HepG2 (cell line): ENCODE measurements at regions not wholly inside any gene's neighbourhood (a gene's known extent, or its start where the extent isn't known, plus 50 kb on each side); places are given as distances from the start of the nearest gene placed in this dataset.

Experiments
- ATAC-seq: fragments of 200-7000 bp; cut with Tn5 transposase; 3 replicates; pipeline ENCODE4 v1.9.1; 2020; ENCODE audit warnings: mild to moderate bottlenecking, moderate library complexity
- BruUV-seq: library from RNA; stranded (reverse); fragments of 400-500 nt; replicated peaks from 2 replicates; lab custom pipeline; 2021; lab: Mats Ljungman, UMichigan
- CTCF ChIA-PET: fragments of 300-600 bp; formaldehyde crosslinking; extraction: SDS; loops from one replicate; lab custom pipeline; 2021; ENCODE audit warnings: low total read pairs, inconsistent platforms, low intra/inter-chr PET ratio; lab: Yijun Ruan, JAX
- POLR2A ChIA-PET: fragments of 350-600 bp; sonication (Branson Sonifier 250); formaldehyde crosslinking; loops from one replicate; lab custom pipeline; 2020; ENCODE audit warnings: antibody characterized with exemption, inconsistent platforms; lab: Yijun Ruan, JAX
- DNase-seq: peaks from one replicate; pipeline ENCODE4 v3.0.0-alpha.2; 2015; ENCODE audit warnings: low spot score
- FAIRE-seq: peaks from 3 replicates; lab custom pipeline; 2011; peaks lifted over from hg19 to GRCh38; lab: Jason Lieb, UNC
- H2AFZ ChIP-seq: one replicate; pipeline ENCODE4 v1.6.1; 2011; ENCODE audit warnings: low read length, inconsistent platforms
- H3K27ac ChIP-seq: fragments of 300-600 bp; 3 replicates; pipeline ENCODE4 v1.8.0; 2011; ENCODE audit warnings: mixed run types, mild to moderate bottlenecking, mixed read lengths, low read length, inconsistent platforms; ENCODE audit not compliant: insufficient read depth; ENCODE audit errors: extremely low read length
- H3K27me3 ChIP-seq, 2 experiments: fragments of 200-600 bp in 1 of 2; 2 replicates in 1 of 2; 3 replicates in 1 of 2; pipeline versions ENCODE4 v1.6.0 to v1.8.0; 2011; ENCODE audit warnings: low read length in 2 of 2, mild to moderate bottlenecking in 2 of 2, moderate library complexity in 2 of 2, inconsistent platforms in 1 of 2; ENCODE audit not compliant: insufficient read depth in 2 of 2, control insufficient read depth in 1 of 2
- H3K36me3 ChIP-seq, 2 experiments: fragments of 200-600 bp in 1 of 2; replicated peaks in 1 of 2; 2 replicates in 1 of 2; 3 replicates in 1 of 2; pipeline versions ENCODE4 v1.5.1 to v1.8.0; 2011; ENCODE audit warnings: low read length in 2 of 2, inconsistent platforms in 1 of 2; ENCODE audit not compliant: insufficient read depth in 2 of 2, control insufficient read depth in 1 of 2
- H3K4me1 ChIP-seq: 2 replicates; pipeline ENCODE4 v1.5.1; 2012; ENCODE audit warnings: low read length, inconsistent platforms; ENCODE audit not compliant: insufficient read depth
- H3K4me2 ChIP-seq: 2 replicates; pipeline ENCODE4 v1.6.0; 2011; ENCODE audit warnings: low read depth, low read length, inconsistent platforms
- H3K4me3 ChIP-seq, 3 experiments: fragments of 200-600 bp in 1 of 3; sonication (generic), shearing (Covaris generic) in 1 of 3; replicated peaks in 1 of 3; 2 replicates each; pipeline ENCODE4 v1.5.1; 2011 to 2016; ENCODE audit warnings: low read length in 3 of 3, inconsistent platforms in 2 of 3, low read depth in 2 of 3, mild to moderate bottlenecking in 2 of 3, control low read depth in 1 of 3, mixed read lengths in 1 of 3; ENCODE audit not compliant: insufficient read depth in 1 of 3
- H3K79me2 ChIP-seq: one replicate; pipeline ENCODE4 v1.6.1; 2011; ENCODE audit warnings: low read length, inconsistent platforms; ENCODE audit not compliant: insufficient read depth
- H3K9ac ChIP-seq: 2 replicates; pipeline ENCODE4 v1.6.0; 2011; ENCODE audit warnings: mild to moderate bottlenecking, low read depth, low read length, inconsistent platforms; ENCODE audit not compliant: insufficient read depth
- H3K9me3 ChIP-seq: 2 replicates; pipeline ENCODE4 v1.5.1; 2012; ENCODE audit warnings: mild to moderate bottlenecking, low read length
- H4K20me1 ChIP-seq: 2 replicates; pipeline ENCODE4 v1.6.0; 2011; ENCODE audit warnings: inconsistent platforms, mild to moderate bottlenecking, low read length, moderate library complexity; ENCODE audit not compliant: insufficient read depth
- CCDC6 ChIP-seq: sonication (generic); formaldehyde crosslinking; IDR thresholded peaks from 2 replicates; pipeline ENCODE4 v1.8.1; 2022; ENCODE audit warnings: mild to moderate bottlenecking, missing genetic modification reagents, moderate library complexity
- HDAC1 ChIP-seq: sonication (generic); formaldehyde crosslinking; IDR thresholded peaks from 2 replicates; pipeline ENCODE4 v1.5.1; 2020; ENCODE audit warnings: mild to moderate bottlenecking, missing genetic modification reagents
- HMG20A ChIP-seq: IDR thresholded peaks from 2 replicates; pipeline ENCODE4 v1.6.1; 2016; ENCODE audit warnings: borderline replicate concordance
- JUNB ChIP-seq: sonication (generic); formaldehyde crosslinking; IDR thresholded peaks from 2 replicates; pipeline ENCODE4 v1.8.0; 2022; ENCODE audit warnings: missing genetic modification reagents, mild to moderate bottlenecking, borderline replicate concordance
- KAT7 ChIP-seq: IDR thresholded peaks from 2 replicates; pipeline ENCODE4 v1.6.1; 2018; ENCODE audit warnings: borderline replicate concordance, missing compliant biosample characterization
- SP5 ChIP-seq: IDR thresholded peaks from 2 replicates; pipeline ENCODE4 v1.6.1; 2016; ENCODE audit warnings: low read depth, borderline replicate concordance
- ZNF138 ChIP-seq: sonication (generic); formaldehyde crosslinking; IDR thresholded peaks from 2 replicates; pipeline ENCODE4 v1.5.0; 2020; ENCODE audit warnings: mild to moderate bottlenecking, low read depth, missing genetic modification reagents
- ZNF564 ChIP-seq: sonication (generic); formaldehyde crosslinking; IDR thresholded peaks from 2 replicates; pipeline ENCODE4 v1.8.1; 2023; ENCODE audit warnings: mild to moderate bottlenecking, missing genetic modification reagents
- ZNF737 ChIP-seq: sonication (generic); formaldehyde crosslinking; IDR thresholded peaks from 2 replicates; pipeline ENCODE4 v1.5.0; 2020; ENCODE audit warnings: missing genetic modification reagents, mild to moderate bottlenecking, borderline replicate concordance
- WGBS: methylation state at CpG from one replicate; pipeline ENCODE4 v1.1.6; 2017; ENCODE audit warnings: low lambda C conversion rate; 5-methylcytosine and 5-hydroxymethylcytosine counted together
- in situ Hi-C: cut with HindIII; loops from 2 replicates; pipeline ENCODE4 v1.10.0; 2017; ENCODE audit warnings: low pct_unique_long_range_greater_than_20kb; ENCODE audit not compliant: extremely low pct_ligation_motif_present
- intact Hi-C: fragments of 100-400 bp; cut with micrococcal nuclease; formaldehyde crosslinking; loops from one replicate; pipeline ENCODE4 v1.10.0; 2022; ENCODE audit not compliant: unreplicated experiment
- TF ChIP-seq, protein P1 (sequence below), 2 experiments: sonication (generic) in 1 of 2; formaldehyde crosslinking in 1 of 2; IDR thresholded peaks; 2 replicates each; pipeline versions ENCODE4 v1.5.1 to v1.6.1; 2011 to 2020; ENCODE audit warnings: borderline replicate concordance in 1 of 2, low read depth in 1 of 2, low read length in 1 of 2, mild to moderate bottlenecking in 1 of 2, missing genetic modification reagents in 1 of 2, moderate library complexity in 1 of 2
- TF ChIP-seq, protein P2 (sequence below): IDR thresholded peaks from 2 replicates; pipeline ENCODE4 v1.6.1; 2016; ENCODE audit warnings: missing compliant biosample characterization, missing genetic modification reagents, borderline replicate concordance
- TF ChIP-seq, protein P3 (sequence below): sonication (generic); formaldehyde crosslinking; IDR thresholded peaks from 2 replicates; pipeline ENCODE4 v1.4.0; 2020; ENCODE audit warnings: missing genetic modification reagents

DNA sequence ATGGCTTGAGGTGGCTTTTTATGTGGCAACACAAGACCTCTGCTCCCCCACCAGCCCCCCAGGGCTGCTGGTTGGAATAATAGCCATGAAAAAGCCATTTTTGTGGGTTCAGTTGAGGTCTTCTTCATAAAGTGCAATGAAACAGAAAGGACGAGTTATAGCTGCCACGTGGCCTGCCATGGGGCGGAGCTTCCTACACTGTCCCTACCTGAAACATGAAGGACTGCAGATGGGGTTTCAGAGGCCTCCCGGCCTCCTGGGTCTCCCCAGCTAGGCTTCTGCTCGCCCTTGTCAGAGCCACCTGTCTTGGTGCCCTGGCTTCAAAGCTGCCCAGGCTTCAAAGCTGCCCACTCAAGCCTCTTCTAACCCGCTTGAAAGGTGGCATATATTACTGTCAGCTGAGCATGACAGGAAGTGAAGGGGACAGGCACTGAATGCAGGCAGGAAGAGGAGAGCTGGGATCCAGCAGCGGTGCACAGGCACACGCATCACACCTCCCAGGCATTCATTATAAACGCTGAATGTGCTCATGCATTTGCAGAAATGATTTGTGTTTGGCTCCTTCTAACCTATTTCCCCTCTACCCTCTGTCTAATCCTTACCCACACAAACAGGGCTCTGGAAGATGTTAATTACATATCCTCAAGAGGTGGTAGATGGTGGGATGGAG is 245.9 kb upstream of the PODXL start:
- BruUV-seq = no TSS peak
- intact Hi-C loops = no loop called here
- no peaks in the 10 kb centered on the region for H3K4me1 ChIP-seq

DNA sequence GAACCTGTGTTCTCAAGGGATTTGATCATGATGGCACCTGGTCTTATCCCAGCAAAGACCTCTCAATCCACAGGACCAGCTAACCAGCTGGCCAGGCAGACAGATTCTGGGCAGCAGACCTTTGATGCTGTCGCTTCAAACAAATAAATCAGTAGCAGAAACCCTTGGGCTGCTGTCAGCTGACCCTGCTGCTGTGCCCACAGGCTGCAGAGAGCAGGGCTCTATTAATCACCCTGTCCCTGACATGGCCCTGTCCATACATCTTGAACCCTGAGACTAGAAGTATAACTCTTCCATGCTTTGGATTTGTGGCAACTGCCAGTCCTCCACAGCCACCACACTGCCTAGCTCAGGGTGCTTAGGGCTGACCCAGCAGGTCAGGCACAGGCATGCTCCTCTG is 244.1 kb upstream of the PODXL start:
- BruUV-seq = no TSS peak
- CTCF ChIA-PET = no interaction called here
- no peak for FAIRE-seq
- no peak for TF ChIP-seq HDAC1 (CRISPR knock-in tag)
- TF ChIP-seq, protein P1, sequence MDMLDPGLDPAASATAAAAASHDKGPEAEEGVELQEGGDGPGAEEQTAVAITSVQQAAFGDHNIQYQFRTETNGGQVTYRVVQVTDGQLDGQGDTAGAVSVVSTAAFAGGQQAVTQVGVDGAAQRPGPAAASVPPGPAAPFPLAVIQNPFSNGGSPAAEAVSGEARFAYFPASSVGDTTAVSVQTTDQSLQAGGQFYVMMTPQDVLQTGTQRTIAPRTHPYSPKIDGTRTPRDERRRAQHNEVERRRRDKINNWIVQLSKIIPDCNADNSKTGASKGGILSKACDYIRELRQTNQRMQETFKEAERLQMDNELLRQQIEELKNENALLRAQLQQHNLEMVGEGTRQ (IDR thresholded peaks at IDR 0.05; ENCODE audit: low read depth, low read length) = no peak
- TF ChIP-seq, protein P1 (CRISPR knock-in tag; IDR thresholded peaks at IDR 0.05; ENCODE audit: borderline replicate concordance) = no peak
- no peak for TF ChIP-seq ZNF737 (CRISPR knock-in tag)
- no peak for TF ChIP-seq HMG20A
- no peak for TF ChIP-seq SP5 (CRISPR knock-in tag)
- TF ChIP-seq CCDC6 (CRISPR knock-in tag) = no peak
- TF ChIP-seq, protein P2, sequence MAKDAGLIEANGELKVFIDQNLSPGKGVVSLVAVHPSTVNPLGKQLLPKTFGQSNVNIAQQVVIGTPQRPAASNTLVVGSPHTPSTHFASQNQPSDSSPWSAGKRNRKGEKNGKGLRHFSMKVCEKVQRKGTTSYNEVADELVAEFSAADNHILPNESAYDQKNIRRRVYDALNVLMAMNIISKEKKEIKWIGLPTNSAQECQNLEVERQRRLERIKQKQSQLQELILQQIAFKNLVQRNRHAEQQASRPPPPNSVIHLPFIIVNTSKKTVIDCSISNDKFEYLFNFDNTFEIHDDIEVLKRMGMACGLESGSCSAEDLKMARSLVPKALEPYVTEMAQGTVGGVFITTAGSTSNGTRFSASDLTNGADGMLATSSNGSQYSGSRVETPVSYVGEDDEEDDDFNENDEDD (CRISPR knock-in tag) = no peak
- TF ChIP-seq ZNF564 (CRISPR knock-in tag) = no peak

More for the DNA sequence above, 245.9 kb upstream of the PODXL start:
- H3K79me2 ChIP-seq = no peaks in the 10 kb centered on the region
- H3K9ac ChIP-seq = no peak overlapping the region
- in situ Hi-C loops = no loop called here
- ATAC-seq (no peak), DNase-seq (no peak), FAIRE-seq (no peak)
- no peak overlapping the region for H3K4me3 ChIP-seq
- no peak for TF ChIP-seq ZNF138 (CRISPR knock-in tag)
- no peak for TF ChIP-seq JUNB (CRISPR knock-in tag)
- TF ChIP-seq, protein P3, sequence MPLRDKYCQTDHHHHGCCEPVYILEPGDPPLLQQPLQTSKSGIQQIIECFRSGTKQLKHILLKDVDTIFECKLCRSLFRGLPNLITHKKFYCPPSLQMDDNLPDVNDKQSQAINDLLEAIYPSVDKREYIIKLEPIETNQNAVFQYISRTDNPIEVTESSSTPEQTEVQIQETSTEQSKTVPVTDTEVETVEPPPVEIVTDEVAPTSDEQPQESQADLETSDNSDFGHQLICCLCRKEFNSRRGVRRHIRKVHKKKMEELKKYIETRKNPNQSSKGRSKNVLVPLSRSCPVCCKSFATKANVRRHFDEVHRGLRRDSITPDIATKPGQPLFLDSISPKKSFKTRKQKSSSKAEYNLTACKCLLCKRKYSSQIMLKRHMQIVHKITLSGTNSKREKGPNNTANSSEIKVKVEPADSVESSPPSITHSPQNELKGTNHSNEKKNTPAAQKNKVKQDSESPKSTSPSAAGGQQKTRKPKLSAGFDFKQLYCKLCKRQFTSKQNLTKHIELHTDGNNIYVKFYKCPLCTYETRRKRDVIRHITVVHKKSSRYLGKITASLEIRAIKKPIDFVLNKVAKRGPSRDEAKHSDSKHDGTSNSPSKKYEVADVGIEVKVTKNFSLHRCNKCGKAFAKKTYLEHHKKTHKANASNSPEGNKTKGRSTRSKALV (CRISPR knock-in tag) = no peak
- no peak for TF ChIP-seq KAT7
- no peak overlapping the region for H3K27ac ChIP-seq
- no peaks in the 10 kb centered on the region for H4K20me1 ChIP-seq
- H3K4me2 ChIP-seq = no peak overlapping the region
- 16% methylated on average over 8 of the region's 9 CpGs for WGBS
- no peaks in the 10 kb centered on the region for H3K36me3 ChIP-seq
- POLR2A ChIA-PET = no interaction called here
- CTCF ChIA-PET = no interaction called here
- H3K9me3 ChIP-seq = no peaks in the 10 kb centered on the region
- H3K27me3 ChIP-seq = peaks cover 2 to 9% of the 10 kb centered on the region in 2 experiments; a peak in 1 of 5 replicates
- no peak overlapping the region for H2AFZ ChIP-seq

More for the DNA sequence above, 244.1 kb upstream of the PODXL start:
- H4K20me1 ChIP-seq = no peaks in the 10 kb centered on the region
- no peak overlapping the region for H3K9ac ChIP-seq
- no peaks in the 10 kb centered on the region for H3K36me3 ChIP-seq
- no peak overlapping the region for H2AFZ ChIP-seq
- ATAC-seq (no peak), DNase-seq (no peak)
- H3K27me3 ChIP-seq = peaks cover 2 to 9% of the 10 kb centered on the region in 2 experiments; a peak in 1 of 5 replicates
- intact Hi-C loops (no loop called here), in situ Hi-C loops (no loop called here)
- no peaks in the 10 kb centered on the region for H3K9me3 ChIP-seq
- no peaks in the 10 kb centered on the region for H3K79me2 ChIP-seq
- H3K4me1 ChIP-seq = no peaks in the 10 kb centered on the region
- no peak overlapping the region for H3K27ac ChIP-seq
- H3K4me2 ChIP-seq = no peak overlapping the region
- H3K4me3 ChIP-seq = no peak overlapping the region
- WGBS = no CpG with 5 or more reads among the region's 1 CpG
- POLR2A ChIA-PET = no interaction called here
